Effector memory CD4-positive, alpha-beta T cell (primary cell): ENCODE measurements at regions not wholly inside any gene's neighbourhood (a gene's known extent, or its start where the extent isn't known, plus 50 kb on each side); places are given as distances from the start of the nearest gene placed in this dataset.

Source experiments
- DNase-seq, 3 donors: peaks; one replicate each; pipeline ENCODE4 v3.0.0-alpha.2; 2020
- H3K27ac ChIP-seq: 2 replicates; pipeline ENCODE4 v1.7.0; 2013; ENCODE audit warnings: mild to moderate bottlenecking, low read length, moderate library complexity; ENCODE audit not compliant: insufficient read depth, poor library complexity, severe bottlenecking
- H3K27me3 ChIP-seq: replicated peaks from 2 replicates; pipeline ENCODE4 v1.7.0; 2013; ENCODE audit warnings: mild to moderate bottlenecking, low read length; ENCODE audit not compliant: insufficient read depth, control insufficient read depth, poor library complexity, severe bottlenecking
- H3K36me3 ChIP-seq: 2 replicates; pipeline ENCODE4 v1.7.0; 2013; ENCODE audit warnings: mild to moderate bottlenecking, low read length, moderate library complexity; ENCODE audit not compliant: control insufficient read depth, insufficient read depth
- H3K4me1 ChIP-seq: 2 replicates; pipeline ENCODE4 v1.7.0; 2013; ENCODE audit warnings: low read length, mild to moderate bottlenecking; ENCODE audit not compliant: control insufficient read depth, insufficient read depth, poor library complexity, severe bottlenecking
- H3K4me3 ChIP-seq: 2 replicates; pipeline ENCODE4 v1.7.0; 2013; ENCODE audit warnings: low read length, low read depth, mild to moderate bottlenecking; ENCODE audit not compliant: insufficient read depth, poor library complexity, severe bottlenecking
- H3K9me3 ChIP-seq: 2 replicates; pipeline ENCODE4 v1.7.0; 2013; ENCODE audit warnings: mild to moderate bottlenecking, low read length, moderate library complexity; ENCODE audit not compliant: control insufficient read depth

DNA sequence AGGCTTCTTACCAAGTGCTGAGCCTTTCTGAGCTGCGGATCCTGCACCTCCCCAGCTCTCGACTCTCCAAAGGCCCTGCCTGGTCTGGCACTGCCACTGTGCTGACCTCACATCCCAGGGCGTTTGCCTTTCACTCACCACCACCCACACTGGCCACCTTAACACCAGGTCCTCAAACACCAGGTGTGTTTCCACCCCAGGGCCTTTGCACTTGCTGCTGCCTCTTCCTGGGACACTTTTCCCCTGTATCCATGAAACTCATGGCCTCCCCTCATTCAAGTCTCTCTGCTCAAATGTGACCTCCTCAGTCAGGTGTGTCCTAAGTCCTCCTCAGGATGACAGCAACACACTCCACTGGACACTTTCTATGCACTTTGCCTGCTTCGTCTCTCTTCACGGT is 51.4 kb upstream of the ANO1 start:
- H3K27ac ChIP-seq, result no peak overlapping the region
- no peaks in the 10 kb centered on the region for H3K9me3 ChIP-seq
- no peak for DNase-seq
- no peaks in the 10 kb centered on the region for H3K36me3 ChIP-seq
- H3K27me3 ChIP-seq, result no peaks in the 10 kb centered on the region
- no peaks in the 10 kb centered on the region for H3K4me1 ChIP-seq
- no peak overlapping the region for H3K4me3 ChIP-seq

GRCh38 chr11:70027451-70027850 is 50.7 kb upstream of the ANO1 start:
- no peak for DNase-seq
- no peaks in the 10 kb centered on the region for H3K9me3 ChIP-seq
- no peak overlapping the region for H3K4me3 ChIP-seq
- H3K27ac ChIP-seq, result no peak overlapping the region
- no peaks in the 10 kb centered on the region for H3K36me3 ChIP-seq
- H3K4me1 ChIP-seq, result no peaks in the 10 kb centered on the region
- H3K27me3 ChIP-seq, result no peaks in the 10 kb centered on the region

DNA sequence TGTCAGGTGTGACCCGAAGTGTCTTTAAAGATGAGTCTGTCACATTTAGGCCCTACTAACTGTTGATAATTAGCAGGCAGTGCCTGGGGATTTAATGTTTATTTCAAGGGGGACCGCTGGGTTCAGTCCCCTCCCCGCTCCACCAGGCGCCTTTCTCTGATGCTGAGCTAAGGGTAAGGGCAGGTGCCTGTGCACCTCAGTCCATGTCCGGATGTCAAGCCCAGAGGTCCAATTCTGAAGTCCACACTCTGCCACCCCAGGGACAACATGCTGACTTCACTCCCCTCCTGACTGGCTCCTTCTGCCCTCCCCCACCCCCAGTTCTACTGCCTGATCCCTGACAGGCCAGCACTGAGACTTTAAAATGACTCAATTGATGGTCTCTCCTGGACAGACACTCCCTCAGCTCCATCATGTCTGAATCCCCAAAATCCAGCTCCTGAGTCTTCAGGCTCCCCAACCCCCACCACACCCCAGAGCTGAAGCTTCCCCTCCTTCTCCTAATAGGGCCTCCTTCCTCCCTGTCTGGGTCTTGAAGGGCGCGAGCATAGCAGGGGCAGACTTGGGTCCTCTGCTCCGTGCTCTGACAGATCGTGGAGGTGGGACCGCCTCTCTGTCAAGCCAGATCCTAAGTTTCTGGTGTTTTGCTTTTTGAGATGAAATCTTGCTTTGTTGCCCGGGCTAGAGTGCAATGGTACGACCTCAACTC is 49.8 kb upstream of the ANO1 start:
- DNase-seq, result no peak
- Histone ChIP-seq H3K27ac (no peak overlapping the region), H3K4me1 (no peaks in the 10 kb centered on the region), H3K9me3 (no peaks in the 10 kb centered on the region), H3K27me3 (no peaks in the 10 kb centered on the region), H3K36me3 (no peaks in the 10 kb centered on the region), H3K4me3 (no peak overlapping the region)
